Breast epithelium (tissue), 3 donors: ENCODE measurements at regions not wholly inside any gene's neighbourhood (a gene's known extent, or its start where the extent isn't known, plus 50 kb on each side); places are given as distances from the start of the nearest gene placed in this dataset.

Experiments used
- CTCF ChIP-seq, 3 donors: fragments of 450-650 bp; IDR thresholded peaks; one replicate each; pipeline ENCODE4 v1.5.1; 2016 to 2017; ENCODE audit warnings: antibody characterized with exemption in 3 of 3, mild to moderate bottlenecking in 3 of 3, moderate library complexity in 3 of 3
- POLR2AphosphoS5 ChIP-seq, 3 donors: sonication (generic); formaldehyde crosslinking; IDR thresholded peaks; one replicate each; pipeline ENCODE4 v1.6.1; 2017; ENCODE audit warnings: antibody characterized with exemption in 3 of 3

DNA sequence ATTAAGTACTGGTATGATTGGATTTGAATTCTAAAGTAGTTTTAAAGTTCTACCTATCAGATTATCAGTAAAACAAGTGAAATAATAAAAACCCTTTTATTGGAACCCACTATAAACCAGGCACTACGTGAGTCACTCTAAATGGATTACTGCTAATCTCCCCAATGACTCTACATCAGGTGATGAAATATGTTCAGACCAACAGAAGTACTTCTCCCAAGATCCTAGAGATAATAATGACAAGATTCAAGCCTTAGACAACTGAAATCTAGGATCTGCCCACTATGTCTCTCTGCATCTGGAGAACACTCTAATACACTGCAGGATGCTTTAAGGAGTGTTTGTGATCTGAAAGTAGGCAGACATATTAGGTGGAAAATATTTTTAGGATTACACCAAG is 652.1 kb upstream of the CHORDC1 start:
- TF ChIP-seq CTCF (IDR thresholded peaks at IDR 0.05) (no peak), POLR2AphosphoS5 (IDR thresholded peaks at IDR 0.05) (no peak)
